AG09319 (cell line): ENCODE measurements at regions not wholly inside any gene's neighbourhood (a gene's known extent, or its start where the extent isn't known, plus 50 kb on each side); places are given as distances from the start of the nearest gene placed in this dataset.

Source experiments
- DNase-seq: peaks from one replicate; pipeline ENCODE4 v3.0.0-alpha.2; 2010; ENCODE audit warnings: low read depth; ENCODE audit errors: extremely low read depth
- CTCF ChIP-seq: IDR thresholded peaks from 2 replicates; pipeline ENCODE4 v1.5.1; 2011; ENCODE audit warnings: low read depth, mild to moderate bottlenecking, inconsistent platforms, low read length, moderate library complexity

- no peak for TF ChIP-seq CTCF
- no peak for DNase-seq
Measured at GRCh38 chr1:30190511-30191153, 532.8 kb downstream of the MATN1 start.

GRCh38 chr1:30189818-30190500 is 533.4 kb downstream of the MATN1 start:
- no peak for TF ChIP-seq CTCF

GRCh38 chr1:30188999-30189398 is 534.4 kb downstream of the MATN1 start:
- no peak for DNase-seq
- TF ChIP-seq CTCF: no peak

More at GRCh38 chr1:30189818-30190500, 533.4 kb downstream of the MATN1 start:
- no peak for DNase-seq

- no peak for DNase-seq
- no peak for TF ChIP-seq CTCF
Measured at GRCh38 chr1:30188329-30188728, 535.1 kb downstream of the MATN1 start.

- DNase-seq: no peak
- TF ChIP-seq CTCF: no peak
Measured at GRCh38 chr1:30187413-30188023, 535.9 kb downstream of the MATN1 start.

GRCh38 chr1:30186586-30186985 is 536.8 kb downstream of the MATN1 start:
- TF ChIP-seq CTCF: no peak
- no peak for DNase-seq

- no peak for DNase-seq
- no peak for TF ChIP-seq CTCF
Measured at GRCh38 chr1:30185809-30186208, 537.6 kb downstream of the MATN1 start.
